ENCODE measurements at regions not wholly inside any gene's neighbourhood (a gene's known extent, or its start where the extent isn't known, plus 50 kb on each side); places are given as distances from the start of the nearest gene placed in this dataset.

DNA sequence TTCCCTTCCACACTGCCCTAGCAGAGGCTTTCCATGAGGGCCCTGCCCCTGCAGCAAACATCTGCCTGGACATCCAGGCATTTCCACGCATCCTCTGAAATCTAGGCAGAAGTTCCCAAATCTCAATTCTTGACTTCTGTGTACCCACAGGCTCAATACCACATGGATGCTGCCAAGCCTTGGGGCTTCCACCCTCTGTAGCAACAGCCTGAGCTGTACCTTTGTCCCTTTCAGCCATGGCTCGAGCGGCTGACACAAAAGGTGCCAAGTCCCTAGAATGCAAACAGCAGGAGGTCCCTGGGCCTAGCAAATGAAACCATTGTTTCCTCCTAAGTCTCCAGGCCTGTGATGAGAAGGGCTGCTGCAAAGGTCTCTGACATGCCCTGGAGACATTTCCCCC lies 744.5 kb upstream of the LINC00305 start:
- TF ChIP-seq, protein P1, sequence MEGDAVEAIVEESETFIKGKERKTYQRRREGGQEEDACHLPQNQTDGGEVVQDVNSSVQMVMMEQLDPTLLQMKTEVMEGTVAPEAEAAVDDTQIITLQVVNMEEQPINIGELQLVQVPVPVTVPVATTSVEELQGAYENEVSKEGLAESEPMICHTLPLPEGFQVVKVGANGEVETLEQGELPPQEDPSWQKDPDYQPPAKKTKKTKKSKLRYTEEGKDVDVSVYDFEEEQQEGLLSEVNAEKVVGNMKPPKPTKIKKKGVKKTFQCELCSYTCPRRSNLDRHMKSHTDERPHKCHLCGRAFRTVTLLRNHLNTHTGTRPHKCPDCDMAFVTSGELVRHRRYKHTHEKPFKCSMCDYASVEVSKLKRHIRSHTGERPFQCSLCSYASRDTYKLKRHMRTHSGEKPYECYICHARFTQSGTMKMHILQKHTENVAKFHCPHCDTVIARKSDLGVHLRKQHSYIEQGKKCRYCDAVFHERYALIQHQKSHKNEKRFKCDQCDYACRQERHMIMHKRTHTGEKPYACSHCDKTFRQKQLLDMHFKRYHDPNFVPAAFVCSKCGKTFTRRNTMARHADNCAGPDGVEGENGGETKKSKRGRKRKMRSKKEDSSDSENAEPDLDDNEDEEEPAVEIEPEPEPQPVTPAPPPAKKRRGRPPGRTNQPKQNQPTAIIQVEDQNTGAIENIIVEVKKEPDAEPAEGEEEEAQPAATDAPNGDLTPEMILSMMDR (conservative IDR thresholded peaks at IDR 0.05), result no peak
- no peak overlapping the region for H3K27ac ChIP-seq

DNA sequence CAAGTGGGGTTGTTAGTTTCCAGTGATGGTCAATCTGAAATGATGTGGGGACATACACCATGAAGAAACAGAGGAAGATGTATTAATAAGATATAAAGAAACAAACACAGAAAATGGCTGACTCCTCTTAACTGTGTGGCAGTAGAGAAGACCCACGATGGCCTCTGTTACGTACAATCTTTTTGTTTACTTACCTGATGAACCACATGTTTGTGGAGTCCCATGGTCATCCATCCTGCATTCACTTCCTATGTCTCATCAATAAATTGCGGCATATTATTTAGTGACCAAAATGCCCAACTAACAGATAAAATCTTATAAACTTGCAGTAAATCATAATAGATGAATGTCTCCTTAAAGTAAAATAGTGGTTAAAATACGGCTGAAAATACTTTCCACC lies 740.1 kb upstream of the LINC00305 start:
- no peak overlapping the region for H3K27ac ChIP-seq
- TF ChIP-seq, protein P1 (conservative IDR thresholded peaks at IDR 0.05), result no peak

DNA sequence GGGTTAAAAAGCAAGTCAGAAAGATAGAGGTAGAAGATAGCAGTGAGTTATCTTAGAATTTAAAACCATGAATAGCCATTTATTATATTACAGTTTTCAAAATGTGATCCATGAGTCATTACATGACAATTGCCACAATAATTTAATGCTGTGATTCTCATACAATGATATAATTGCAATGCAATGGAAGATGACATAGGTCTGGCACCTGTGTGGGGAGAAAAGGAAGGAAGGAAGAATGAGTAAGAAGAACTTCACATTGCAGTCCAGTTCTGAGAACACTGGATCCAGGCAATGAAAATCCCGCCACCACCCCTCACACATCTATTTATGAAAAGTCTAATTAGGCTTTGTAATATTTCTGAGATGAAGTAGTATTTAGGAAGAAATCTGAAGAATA lies 738.1 kb upstream of the LINC00305 start:
- TF ChIP-seq, protein P1 (conservative IDR thresholded peaks at IDR 0.05), result no peak
- H3K27ac ChIP-seq, result no peak overlapping the region

DNA sequence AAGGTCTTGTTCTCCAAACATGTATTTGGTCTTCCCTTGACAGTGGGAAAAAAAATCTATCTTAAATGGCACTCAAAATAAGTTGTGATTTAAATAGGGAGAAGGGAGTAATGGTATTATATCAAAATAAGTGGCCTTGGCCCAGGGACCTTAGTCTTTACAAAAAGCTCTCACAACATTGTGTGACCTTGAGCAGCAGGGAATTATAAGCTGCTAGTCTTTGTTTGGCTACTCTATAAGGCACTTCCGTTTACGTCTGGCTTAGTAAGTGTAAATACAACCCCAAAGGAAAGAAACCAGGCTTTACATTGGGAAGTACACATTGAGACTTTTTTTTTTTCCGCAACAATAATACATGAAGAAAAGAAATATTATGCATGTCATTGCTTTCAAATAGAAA lies 734.0 kb upstream of the LINC00305 start:
- H3K27ac ChIP-seq, result no peak overlapping the region
- TF ChIP-seq, protein P1 (conservative IDR thresholded peaks at IDR 0.05), result no peak

DNA sequence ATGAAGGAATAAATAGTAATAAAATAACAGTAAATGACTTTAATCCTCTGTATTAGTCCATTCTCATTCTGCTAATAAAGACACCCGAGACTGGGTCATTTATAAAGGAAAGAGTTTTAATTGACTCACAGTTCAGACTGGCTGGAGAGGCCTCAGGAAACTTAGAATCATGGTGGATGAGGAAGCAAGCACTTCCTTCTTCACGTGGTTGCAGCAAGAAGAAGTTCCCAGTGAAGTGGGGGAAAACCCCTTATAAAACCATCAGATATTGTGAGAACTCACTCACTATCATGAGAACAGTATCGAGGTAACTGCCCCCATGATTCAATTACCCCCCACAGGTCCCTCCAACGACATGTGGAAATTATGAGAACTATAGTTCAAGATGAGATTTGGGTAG lies 727.9 kb upstream of the LINC00305 start:
- TF ChIP-seq, protein P1 (conservative IDR thresholded peaks at IDR 0.05), result no peak
- H3K27ac ChIP-seq, result no peak overlapping the region

DNA sequence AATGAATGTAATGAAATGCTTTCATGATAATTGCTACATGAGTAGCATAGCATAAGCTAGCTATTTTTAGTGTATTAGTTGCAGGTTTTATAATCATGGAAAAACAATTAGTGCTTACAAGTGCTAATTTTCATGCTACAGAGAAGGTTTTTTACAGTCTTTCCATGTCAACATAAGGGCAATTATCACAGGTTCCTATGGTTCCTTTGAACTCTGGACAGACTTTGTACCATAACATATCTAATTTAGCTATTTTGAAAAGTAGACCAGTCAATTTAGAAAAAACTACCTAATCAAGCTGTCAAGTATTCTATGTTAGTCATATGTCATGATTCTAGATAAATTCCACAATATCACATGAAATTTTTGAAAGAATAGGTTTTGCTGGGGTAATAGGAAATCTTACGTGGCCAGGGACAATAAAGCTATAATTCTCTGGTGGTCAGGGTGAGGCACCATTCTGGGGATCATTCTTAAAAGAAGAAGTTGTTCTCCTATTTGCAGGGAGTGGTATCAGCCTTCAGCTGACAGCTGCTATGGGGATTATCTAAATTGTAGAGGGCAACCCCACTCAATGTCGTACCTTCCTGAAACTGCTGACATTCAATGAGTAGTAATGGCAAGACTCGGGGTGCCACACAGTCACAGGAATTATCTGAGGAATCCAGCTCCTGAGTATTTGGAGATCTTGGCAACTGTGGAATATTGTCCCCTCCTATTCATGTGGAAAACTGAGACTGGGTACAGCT lies 724.0 kb upstream of the LINC00305 start:
- TF ChIP-seq, protein P1 (conservative IDR thresholded peaks at IDR 0.05), result no peak
- H3K27ac ChIP-seq, result no peak overlapping the region

DNA sequence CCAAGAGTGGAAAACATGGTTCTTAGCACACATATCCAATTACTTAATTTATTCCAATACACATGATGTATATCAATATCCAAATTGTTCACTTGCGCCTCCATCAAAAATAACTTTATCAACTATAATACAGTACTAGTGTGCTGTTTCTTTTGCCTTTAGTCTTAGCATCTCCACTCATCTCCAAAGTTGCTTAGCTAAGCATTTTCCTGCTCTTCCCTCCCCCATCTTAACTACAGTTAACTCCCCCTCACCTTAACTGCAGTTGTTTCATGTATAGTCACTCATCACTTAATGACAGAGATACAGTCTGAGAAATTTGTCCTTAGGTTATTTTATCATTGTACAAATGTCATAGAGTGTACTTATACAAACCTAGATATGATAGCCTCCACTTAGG lies 705.2 kb upstream of the LINC00305 start:
- no peak overlapping the region for H3K27ac ChIP-seq
- TF ChIP-seq, protein P1 (conservative IDR thresholded peaks at IDR 0.05), result no peak

Measured in VCaP (cell line).